ENCODE measurements at regions not wholly inside any gene's neighbourhood (a gene's known extent, or its start where the extent isn't known, plus 50 kb on each side); places are given as distances from the start of the nearest gene placed in this dataset.

DNA sequence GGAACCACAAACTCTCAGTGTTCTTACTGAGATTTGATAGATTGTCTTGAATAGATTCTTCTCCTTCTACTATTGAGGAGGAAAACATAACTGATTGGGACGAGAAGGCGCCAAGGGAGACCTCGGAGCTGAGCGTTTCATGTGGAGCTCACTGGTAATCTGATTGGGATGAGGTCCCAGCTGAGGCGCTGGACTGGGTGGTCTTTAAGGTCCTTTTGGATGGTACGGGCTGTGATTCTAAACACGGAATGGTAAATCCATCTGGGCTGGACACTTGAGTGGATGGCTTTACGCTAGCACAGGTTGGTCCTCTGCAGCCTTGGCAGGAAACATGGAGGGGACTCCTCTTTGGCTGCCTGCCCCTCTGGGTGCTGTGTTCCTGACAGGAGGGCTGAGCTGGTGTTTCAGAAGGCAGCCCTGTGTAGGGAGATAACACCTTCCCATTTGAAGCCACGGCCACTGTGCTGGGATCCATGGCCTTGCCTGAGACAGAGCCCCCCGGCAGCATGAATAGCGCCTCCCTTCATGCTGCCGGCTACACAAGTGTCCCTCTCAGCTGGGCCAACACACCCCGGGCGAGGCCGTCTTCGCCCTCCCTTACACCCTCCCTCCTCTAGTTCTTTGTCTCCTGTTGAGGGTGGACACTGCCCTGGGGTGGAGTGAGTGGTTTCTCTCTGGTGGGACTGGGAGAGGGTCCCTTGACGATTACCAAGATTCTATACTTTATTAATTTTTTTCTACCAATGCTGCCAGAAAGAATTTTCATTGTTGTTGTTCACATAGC lies 203.2 kb upstream of the SHH start:
- no peak for TF ChIP-seq CTCF (IDR thresholded peaks at IDR 0.05; ENCODE audit: poor library complexity)
- no peak for TF ChIP-seq EZH2 (IDR thresholded peaks at IDR 0.05; ENCODE audit: borderline replicate concordance)
- no peak for TF ChIP-seq EZH2phosphoT487 (IDR thresholded peaks at IDR 0.05; ENCODE audit: low read depth, severe bottlenecking, unreplicated experiment)

Data from hepatocyte (in vitro differentiated cells).